AG09309 (cell line): ENCODE measurements at regions not wholly inside any gene's neighbourhood (a gene's known extent, or its start where the extent isn't known, plus 50 kb on each side); places are given as distances from the start of the nearest gene placed in this dataset.

Source experiments
- DNase-seq: peaks from one replicate; pipeline ENCODE4 v3.0.0-alpha.2; 2010; ENCODE audit warnings: low read depth
- H3K4me3 ChIP-seq: 2 replicates; pipeline ENCODE4 v1.5.1; 2011; ENCODE audit warnings: mild to moderate bottlenecking, low read depth, low read length, moderate library complexity; ENCODE audit not compliant: control insufficient read depth
- TF ChIP-seq, protein P1 (sequence below): IDR thresholded peaks from 2 replicates; pipeline ENCODE4 v1.5.1; 2011; ENCODE audit warnings: mild to moderate bottlenecking, low read depth, low read length, inconsistent platforms; ENCODE audit not compliant: insufficient read depth, control insufficient read depth; ENCODE audit errors: missing control alignments

- TF ChIP-seq, protein P1, sequence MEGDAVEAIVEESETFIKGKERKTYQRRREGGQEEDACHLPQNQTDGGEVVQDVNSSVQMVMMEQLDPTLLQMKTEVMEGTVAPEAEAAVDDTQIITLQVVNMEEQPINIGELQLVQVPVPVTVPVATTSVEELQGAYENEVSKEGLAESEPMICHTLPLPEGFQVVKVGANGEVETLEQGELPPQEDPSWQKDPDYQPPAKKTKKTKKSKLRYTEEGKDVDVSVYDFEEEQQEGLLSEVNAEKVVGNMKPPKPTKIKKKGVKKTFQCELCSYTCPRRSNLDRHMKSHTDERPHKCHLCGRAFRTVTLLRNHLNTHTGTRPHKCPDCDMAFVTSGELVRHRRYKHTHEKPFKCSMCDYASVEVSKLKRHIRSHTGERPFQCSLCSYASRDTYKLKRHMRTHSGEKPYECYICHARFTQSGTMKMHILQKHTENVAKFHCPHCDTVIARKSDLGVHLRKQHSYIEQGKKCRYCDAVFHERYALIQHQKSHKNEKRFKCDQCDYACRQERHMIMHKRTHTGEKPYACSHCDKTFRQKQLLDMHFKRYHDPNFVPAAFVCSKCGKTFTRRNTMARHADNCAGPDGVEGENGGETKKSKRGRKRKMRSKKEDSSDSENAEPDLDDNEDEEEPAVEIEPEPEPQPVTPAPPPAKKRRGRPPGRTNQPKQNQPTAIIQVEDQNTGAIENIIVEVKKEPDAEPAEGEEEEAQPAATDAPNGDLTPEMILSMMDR, result no peak
- H3K4me3 ChIP-seq, result no peak overlapping the region
- DNase-seq, result no peak
Observed at GRCh38 chr2:62576276-62576939, 70.4 kb upstream of the TMEM17 start.

DNA sequence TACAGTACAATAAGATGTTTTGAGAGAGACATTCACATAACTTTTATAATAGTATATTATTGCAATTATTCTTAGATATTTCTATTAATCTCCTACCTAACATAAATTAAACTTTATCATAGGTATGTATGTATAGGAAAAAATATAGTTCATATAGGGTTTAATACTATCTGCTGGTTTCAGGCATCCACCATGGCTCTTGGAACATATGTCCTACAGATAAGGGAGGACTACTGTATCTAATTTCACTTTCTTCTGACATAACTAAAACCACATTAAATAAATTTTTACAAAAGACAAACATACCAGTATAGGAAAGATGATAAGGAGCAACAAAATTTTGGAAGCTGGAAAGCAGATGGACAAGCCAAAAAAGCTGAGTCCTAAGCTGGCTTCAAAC is 67.9 kb upstream of the TMEM17 start:
- DNase-seq, result no peak
- no peak overlapping the region for H3K4me3 ChIP-seq
- TF ChIP-seq, protein P1, result no peak

- TF ChIP-seq, protein P1, result no peak
- H3K4me3 ChIP-seq, result no peak overlapping the region
- DNase-seq, result no peak
Observed at GRCh38 chr2:62573137-62573731, 67.2 kb upstream of the TMEM17 start.

GRCh38 chr2:62570861-62571698 is 65.1 kb upstream of the TMEM17 start:
- no peak for DNase-seq
- TF ChIP-seq, protein P1, result no peak
- H3K4me3 ChIP-seq, result peak overlapping the region; percentile 34

GRCh38 chr2:62569907-62570841 is 64.2 kb upstream of the TMEM17 start:
- no peak for DNase-seq
- no peak overlapping the region for H3K4me3 ChIP-seq
- TF ChIP-seq, protein P1, result no peak
